Endothelial cell of umbilical vein (primary cell): ENCODE measurements at regions not wholly inside any gene's neighbourhood (a gene's known extent, or its start where the extent isn't known, plus 50 kb on each side); places are given as distances from the start of the nearest gene placed in this dataset.
"Not testable (repeated sequence)": the region's sequence is repeated elsewhere in the genome, so short reads cannot be mapped to it uniquely, and the experiment has no call there.

Experiments used
- BruUV-seq: library from RNA; stranded (reverse); fragments of 400-500 nt; replicated peaks from 2 replicates; lab custom pipeline; 2021; lab: Mats Ljungman, UMichigan
- CTCF ChIA-PET: fragments of 300-600, 350-600 bp; sonication (Branson Sonifier 250); formaldehyde crosslinking; loops from one replicate; lab custom pipeline; 2021; ENCODE audit warnings: antibody characterized with exemption, inconsistent platforms; lab: Charles Lee
- POLR2A ChIA-PET: fragments of 300-600, 350-600 bp; sonication (Branson Sonifier 250); formaldehyde crosslinking; loops from one replicate; lab custom pipeline; 2021; ENCODE audit warnings: antibody characterized with exemption, inconsistent platforms; lab: Charles Lee
- DNase-seq: peaks from one replicate; pipeline ENCODE4 v3.0.0-alpha.2; 2011; ENCODE audit warnings: low read depth, low spot score
- FAIRE-seq: peaks from 2 replicates; lab custom pipeline; 2011; peaks lifted over from hg19 to GRCh38; lab: Jason Lieb, UNC
- H2AFZ ChIP-seq: 2 replicates; pipeline ENCODE4 v1.6.0; 2012; ENCODE audit warnings: low read depth, low read length, control low read depth, inconsistent platforms
- H3K27ac ChIP-seq: 2 replicates; pipeline ENCODE4 v1.5.1; 2011; ENCODE audit warnings: low read depth, mild to moderate bottlenecking, control low read depth, low read length, moderate library complexity; ENCODE audit not compliant: insufficient read depth
- H3K27me3 ChIP-seq, 2 experiments: 2 replicates each; pipeline versions ENCODE4 v1.6.0 to v1.6.1; 2011; ENCODE audit warnings: low read length in 2 of 2, mixed read lengths in 1 of 2; ENCODE audit not compliant: control insufficient read depth in 2 of 2, insufficient read depth in 2 of 2
- H3K36me3 ChIP-seq, 2 experiments: 2 replicates in 1 of 2; 3 replicates in 1 of 2; pipeline ENCODE4 v1.5.1; 2011; ENCODE audit warnings: low read length in 2 of 2, mild to moderate bottlenecking in 1 of 2, moderate library complexity in 1 of 2; ENCODE audit not compliant: control insufficient read depth in 2 of 2, insufficient read depth in 2 of 2; ENCODE audit errors: extremely low read depth in 1 of 2
- H3K4me1 ChIP-seq: 3 replicates; pipeline ENCODE4 v1.5.1; 2011; ENCODE audit warnings: mild to moderate bottlenecking, low read length; ENCODE audit not compliant: control insufficient read depth, insufficient read depth; ENCODE audit errors: extremely low read depth
- H3K4me2 ChIP-seq: 2 replicates; pipeline ENCODE4 v1.6.1; 2011; ENCODE audit warnings: low read length, control low read depth, mixed read lengths; ENCODE audit not compliant: insufficient read depth
- H3K4me3 ChIP-seq, 3 experiments: fragments of 200-600 bp in 1 of 3; sonication (generic), shearing (Covaris generic) in 1 of 3; replicated peaks in 1 of 3; 2 replicates each; pipeline ENCODE4 v1.5.1; 2011 to 2016; ENCODE audit warnings: control low read depth in 3 of 3, low read length in 3 of 3, mild to moderate bottlenecking in 2 of 3, inconsistent platforms in 1 of 3, low read depth in 1 of 3, moderate library complexity in 1 of 3; ENCODE audit not compliant: insufficient read depth in 1 of 3
- H3K79me2 ChIP-seq: 2 replicates; pipeline ENCODE4 v1.6.0; 2012; ENCODE audit warnings: low read length, inconsistent platforms; ENCODE audit not compliant: control insufficient read depth, insufficient read depth
- H3K9ac ChIP-seq: replicated peaks from 2 replicates; pipeline ENCODE3; 2011; ENCODE audit warnings: low read length, control low read depth; ENCODE audit not compliant: insufficient read depth; ENCODE audit errors: extremely low read depth
- H3K9me1 ChIP-seq: replicated peaks from 3 replicates; pipeline ENCODE4 v1.6.0; 2011; ENCODE audit warnings: mild to moderate bottlenecking, low read length; ENCODE audit not compliant: control insufficient read depth, insufficient read depth; ENCODE audit errors: extremely low read depth
- H3K9me3 ChIP-seq: replicated peaks from 2 replicates; pipeline ENCODE4 v1.5.1; 2012; ENCODE audit warnings: low read length, inconsistent platforms; ENCODE audit not compliant: control insufficient read depth, insufficient read depth
- H4K20me1 ChIP-seq: replicated peaks from 2 replicates; pipeline ENCODE3; 2011; ENCODE audit warnings: mild to moderate bottlenecking, low read length; ENCODE audit not compliant: control insufficient read depth, insufficient read depth; ENCODE audit errors: extremely low read depth
- dilution Hi-C: fragments of 300-500 bp; cut with MboI; formaldehyde crosslinking; loops from one replicate; pipeline ENCODE4 v1.15.0; 2019; ENCODE audit warnings: low sequenced_read_pairs; ENCODE audit not compliant: extremely low pct_ligation_motif_present
- intact Hi-C: fragments of 100-400 bp; cut with micrococcal nuclease; formaldehyde crosslinking; loops from one replicate; pipeline ENCODE4 v1.10.0; 2022

- FAIRE-seq, H3K27ac ChIP-seq, CTCF ChIA-PET, H3K27me3 ChIP-seq, intact Hi-C loops, BruUV-seq, H3K9me3 ChIP-seq, DNase-seq, H3K4me1 ChIP-seq, H3K79me2 ChIP-seq, POLR2A ChIA-PET, H3K36me3 ChIP-seq, H3K4me3 ChIP-seq, H2AFZ ChIP-seq, H3K9me1 ChIP-seq, H3K9ac ChIP-seq, H4K20me1 ChIP-seq, dilution Hi-C loops, H3K4me2 ChIP-seq: not testable (repeated sequence)
Measured at GRCh38 chrX:98850639-98851038, 1559.4 kb downstream of the PCDH19 start.
